Femur (tissue), 1 donor: ENCODE measurements at regions not wholly inside any gene's neighbourhood (a gene's known extent, or its start where the extent isn't known, plus 50 kb on each side); places are given as distances from the start of the nearest gene placed in this dataset.

Source experiments
- DNase-seq: peaks from one replicate; pipeline ENCODE4 v3.0.0-alpha.2; 2017

- no peak for DNase-seq
Observed at GRCh38 chr3:118408431-118408830, 626.2 kb downstream of the IGSF11 start.

- DNase-seq, result no peak
Observed at GRCh38 chr3:118412503-118412902, 622.1 kb downstream of the IGSF11 start.

GRCh38 chr3:118425272-118425837 lies 609.3 kb downstream of the IGSF11 start:
- no peak for DNase-seq

- DNase-seq, result no peak
Observed at GRCh38 chr3:118433825-118434224, 600.8 kb downstream of the IGSF11 start.

- no peak for DNase-seq
Observed at GRCh38 chr3:118435851-118436350, 598.7 kb downstream of the IGSF11 start.

GRCh38 chr3:118436697-118437262 lies 597.9 kb downstream of the IGSF11 start:
- no peak for DNase-seq

- no peak for DNase-seq
Observed at GRCh38 chr3:118445036-118445435, 589.6 kb downstream of the IGSF11 start.

GRCh38 chr3:118447339-118447738 lies 587.3 kb downstream of the IGSF11 start:
- no peak for DNase-seq

GRCh38 chr3:118466795-118467330 lies 567.8 kb downstream of the IGSF11 start:
- DNase-seq, result no peak

GRCh38 chr3:118468801-118469200 lies 565.8 kb downstream of the IGSF11 start:
- DNase-seq, result no peak

GRCh38 chr3:118472586-118472985 lies 562.1 kb downstream of the IGSF11 start:
- DNase-seq, result no peak

- no peak for DNase-seq
Observed at GRCh38 chr3:118473343-118473742, 561.3 kb downstream of the IGSF11 start.

- no peak for DNase-seq
Observed at GRCh38 chr3:118476885-118477618, 557.6 kb downstream of the IGSF11 start.

GRCh38 chr3:118477768-118478167 lies 556.9 kb downstream of the IGSF11 start:
- no peak for DNase-seq

- DNase-seq, result no peak
Observed at GRCh38 chr3:118478706-118479276, 555.9 kb downstream of the IGSF11 start.

GRCh38 chr3:118479376-118479775 lies 555.3 kb downstream of the IGSF11 start:
- DNase-seq, result no peak

- no peak for DNase-seq
Observed at GRCh38 chr3:118480101-118480860, 554.4 kb downstream of the IGSF11 start.

- DNase-seq, result no peak
Observed at GRCh38 chr3:118485693-118486092, 549.0 kb downstream of the IGSF11 start.

- no peak for DNase-seq
Observed at GRCh38 chr3:118487734-118488133, 546.9 kb downstream of the IGSF11 start.

GRCh38 chr3:118488732-118489131 lies 545.9 kb downstream of the IGSF11 start:
- no peak for DNase-seq

GRCh38 chr3:118495206-118495605 lies 539.4 kb downstream of the IGSF11 start:
- no peak for DNase-seq

GRCh38 chr3:118497274-118497673 lies 537.4 kb downstream of the IGSF11 start:
- DNase-seq, result no peak

GRCh38 chr3:118501152-118501551 lies 533.5 kb downstream of the IGSF11 start:
- DNase-seq, result peak; percentile 61
